K562 (cell line): ENCODE measurements at regions not wholly inside any gene's neighbourhood (a gene's known extent, or its start where the extent isn't known, plus 50 kb on each side); places are given as distances from the start of the nearest gene placed in this dataset.

Experiments used
- ATAC-seq: fragments of 200-7000 bp; cut with Tn5 transposase; 3 replicates; pipeline ENCODE4 v1.9.1; 2020; ENCODE audit warnings: moderate library complexity
- BruUV-seq: library from RNA; stranded (reverse); fragments of 400-500 nt; replicated peaks from 2 replicates; lab custom pipeline; 2021; lab: Mats Ljungman, UMichigan
- CTCF ChIA-PET: fragments of 300-600 bp; formaldehyde crosslinking; extraction: SDS; loops from one replicate; lab custom pipeline; 2021; ENCODE audit warnings: low intra/inter-chr PET ratio; lab: Yijun Ruan, JAX
- POLR2A ChIA-PET: fragments of 300-600, 350-650 bp; sonication (Branson Sonifier 250); formaldehyde crosslinking; extraction: SDS; loops from one replicate; lab custom pipeline; 2021; ENCODE audit warnings: antibody characterized with exemption, inconsistent platforms; lab: Yijun Ruan, JAX
- DNase-seq, 4 experiments: peaks; one replicate each; pipeline versions ENCODE4 v3.0.0 to v3.0.0-alpha.2; 2011 to 2018; ENCODE audit warnings: low spot score in 3 of 4, mixed read lengths in 3 of 4; ENCODE audit errors: extremely low read depth in 1 of 4
- FAIRE-seq: peaks from 2 replicates; lab custom pipeline; 2011; peaks lifted over from hg19 to GRCh38; lab: Jason Lieb, UNC
- H2AFZ ChIP-seq: 2 replicates; pipeline ENCODE4 v1.6.0; 2011; ENCODE audit warnings: low read depth, low read length, control low read depth, inconsistent platforms
- H3K27ac ChIP-seq: fragments of 200-600 bp; 3 replicates; pipeline ENCODE4 v1.8.0; 2011; ENCODE audit warnings: low read depth, mild to moderate bottlenecking, control low read depth, inconsistent platforms, low read length, moderate library complexity, mixed read lengths; ENCODE audit errors: extremely low read depth
- H3K27me3 ChIP-seq, 2 experiments: fragments of 300-600 bp in 1 of 2; 2 replicates in 1 of 2; 3 replicates in 1 of 2; pipeline versions ENCODE4 v1.6.0 to v1.8.0; 2011; ENCODE audit warnings: inconsistent platforms in 2 of 2, low read length in 2 of 2, mild to moderate bottlenecking in 1 of 2, mixed read lengths in 1 of 2, moderate library complexity in 1 of 2; ENCODE audit not compliant: control insufficient read depth in 2 of 2, insufficient read depth in 2 of 2
- H3K36me3 ChIP-seq: fragments of 300-600 bp; 3 replicates; pipeline ENCODE4 v1.8.0; 2011; ENCODE audit warnings: mild to moderate bottlenecking, low read length, inconsistent platforms; ENCODE audit not compliant: control insufficient read depth, insufficient read depth
- H3K4me1 ChIP-seq, 2 experiments: fragments of 200-600 bp in 1 of 2; replicated peaks in 1 of 2; 2 replicates in 1 of 2; 3 replicates in 1 of 2; pipeline versions ENCODE4 v1.5.1 to v1.8.0; 2011; ENCODE audit warnings: inconsistent platforms in 2 of 2, low read length in 2 of 2, mild to moderate bottlenecking in 1 of 2, mixed read lengths in 1 of 2, moderate library complexity in 1 of 2; ENCODE audit not compliant: control insufficient read depth in 2 of 2, insufficient read depth in 2 of 2
- H3K4me2 ChIP-seq: 2 replicates; pipeline ENCODE4 v1.6.1; 2011; ENCODE audit warnings: low read length, control low read depth, inconsistent platforms, mixed read lengths; ENCODE audit not compliant: insufficient read depth
- H3K4me3 ChIP-seq: fragments of 200-600 bp; sonication (generic), shearing (Covaris generic); 2 replicates; pipeline ENCODE4 v1.5.1; 2016; ENCODE audit warnings: control low read depth, inconsistent platforms
- H3K79me2 ChIP-seq: fragments of 200-600 bp; 3 replicates; pipeline ENCODE4 v1.8.0; 2011; ENCODE audit warnings: low read length, inconsistent platforms; ENCODE audit not compliant: control insufficient read depth, insufficient read depth
- H3K9ac ChIP-seq, 2 experiments: 2 replicates each; pipeline versions ENCODE4 v1.6.0 to v1.6.1; 2011; ENCODE audit warnings: low read depth in 2 of 2, low read length in 2 of 2, control low read depth in 1 of 2, inconsistent platforms in 1 of 2, mild to moderate bottlenecking in 1 of 2, mixed read lengths in 1 of 2; ENCODE audit not compliant: insufficient read depth in 1 of 2
- H3K9me1 ChIP-seq: one replicate; pipeline ENCODE4 v1.6.0; 2011; ENCODE audit warnings: inconsistent platforms, mild to moderate bottlenecking, low read length, moderate library complexity; ENCODE audit not compliant: control insufficient read depth, insufficient read depth
- H3K9me3 ChIP-seq: replicated peaks from 2 replicates; pipeline ENCODE4 v1.5.1; 2011; ENCODE audit warnings: low read depth, low read length, inconsistent platforms; ENCODE audit not compliant: control insufficient read depth, insufficient read depth
- H4K20me1 ChIP-seq: replicated peaks from 2 replicates; pipeline ENCODE4 v1.6.1; 2011; ENCODE audit warnings: low read length, inconsistent platforms, mixed read lengths; ENCODE audit not compliant: control insufficient read depth, insufficient read depth
- ATF7 ChIP-seq: fragments of 450-650 bp; IDR thresholded peaks from 2 replicates; pipeline ENCODE4 v1.7.1; 2014; ENCODE audit warnings: mild to moderate bottlenecking, moderate library complexity
- CBFA2T2 ChIP-seq: fragments of 450-650 bp; conservative IDR thresholded peaks from 2 replicates; pipeline ENCODE4 v1.6.1; 2017; ENCODE audit warnings: mild to moderate bottlenecking
- E4F1 ChIP-seq: fragments of 250-450 bp; sonication (Bioruptor Pico); IDR thresholded peaks from 2 replicates; pipeline ENCODE4 v1.5.0; 2021; ENCODE audit warnings: mild to moderate bottlenecking, borderline replicate concordance
- FOXA1 ChIP-seq: fragments of 450-650 bp; IDR thresholded peaks from 2 replicates; pipeline ENCODE4 v1.6.1; 2016; ENCODE audit warnings: mild to moderate bottlenecking, borderline replicate concordance
- GATAD2A ChIP-seq: fragments of 450-650 bp; IDR thresholded peaks from 2 replicates; pipeline ENCODE4 v1.6.1; 2017
- MCM2 ChIP-seq: fragments of 450-650 bp; IDR thresholded peaks from 2 replicates; pipeline ENCODE4 v1.6.1; 2017; ENCODE audit warnings: low read depth, mild to moderate bottlenecking
- NFATC3 ChIP-seq: fragments of 450-650 bp; IDR thresholded peaks from 2 replicates; pipeline ENCODE4 v1.6.1; 2017; ENCODE audit warnings: mild to moderate bottlenecking
- NR0B1 ChIP-seq: fragments of 450-650 bp; IDR thresholded peaks from one replicate; pipeline ENCODE4 v1.6.1; 2018; ENCODE audit warnings: mild to moderate bottlenecking, moderate library complexity; ENCODE audit not compliant: partially characterized antibody
- PHF21A ChIP-seq: fragments of 450-650 bp; IDR thresholded peaks from 2 replicates; pipeline ENCODE4 v1.6.1; 2017; ENCODE audit warnings: low read depth, borderline replicate concordance
- RB1 ChIP-seq: fragments of 450-650 bp; IDR thresholded peaks from 2 replicates; pipeline ENCODE4 v1.6.1; 2017; ENCODE audit warnings: low read depth, mild to moderate bottlenecking
- SRSF9 ChIP-seq: fragments of 200-400 bp; formaldehyde crosslinking; IDR thresholded peaks from 2 replicates; pipeline ENCODE4 v1.6.1; 2017; ENCODE audit warnings: low read depth, low read length, borderline replicate concordance
- STAT5A ChIP-seq: IDR thresholded peaks from 2 replicates; pipeline ENCODE4 v1.6.1; 2012; ENCODE audit warnings: low read length, inconsistent platforms, borderline replicate concordance
- XRCC5 ChIP-seq: fragments of 200-400 bp; formaldehyde crosslinking; IDR thresholded peaks from 2 replicates; pipeline ENCODE4 v1.6.1; 2017; ENCODE audit warnings: low read depth, mild to moderate bottlenecking, low read length
- ZNF134 ChIP-seq: fragments of 250-450 bp; sonication (Bioruptor Pico); conservative IDR thresholded peaks from 2 replicates; pipeline ENCODE4 v1.4.0; 2020
- ZNF512 ChIP-seq: IDR thresholded peaks from 2 replicates; pipeline ENCODE4 v1.6.1; 2016; ENCODE audit warnings: missing genetic modification characterization, missing compliant biosample characterization
- WGBS: fragments of 100-300 bp; shearing (Covaris generic); methylation state at CpG from one replicate; pipeline ENCODE4 v1.1.6; 2016; ENCODE audit warnings: low coverage, mixed read lengths; ENCODE audit not compliant: insufficient coverage; ENCODE audit errors: missing lambda C conversion rate; 5-methylcytosine and 5-hydroxymethylcytosine counted together
- in situ Hi-C: fragments of 300-500 bp; cut with MboI; formaldehyde crosslinking; loops from 4 replicates; pipeline ENCODE4 v1.15.0; 2018; ENCODE audit warnings: inconsistent platforms, mixed read lengths
- intact Hi-C: fragments of 100-400 bp; cut with micrococcal nuclease; formaldehyde crosslinking; loops from 2 replicates; pipeline ENCODE4 v1.14.2; 2022
- TF ChIP-seq, protein P1 (sequence below): fragments of 450-650 bp; IDR thresholded peaks from 2 replicates; pipeline ENCODE4 v1.6.1; 2016; ENCODE audit warnings: low read depth, mild to moderate bottlenecking, moderate library complexity

DNA sequence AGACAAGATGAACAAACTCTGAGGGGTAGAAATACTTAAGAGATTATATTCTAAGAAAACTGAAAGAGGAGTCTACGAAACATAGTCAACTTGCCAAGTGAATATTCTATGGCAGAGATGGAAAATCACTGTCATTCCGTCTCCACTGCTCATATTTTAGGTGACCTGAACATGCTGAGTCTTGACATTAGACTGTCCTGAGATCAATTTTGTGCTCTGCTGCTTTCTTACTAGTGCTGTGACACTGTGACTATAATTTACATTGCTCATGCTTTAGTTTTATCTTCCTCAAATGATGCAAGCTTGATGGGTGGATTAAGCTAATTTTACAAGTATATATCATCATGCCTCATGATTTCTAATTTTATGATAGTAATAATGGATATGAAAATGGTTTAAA is 228.2 kb upstream of the LRFN5 start:
- Histone ChIP-seq H2AFZ (no peak overlapping the region), H3K79me2 (no peaks in the 10 kb centered on the region), H4K20me1 (no peaks in the 10 kb centered on the region), H3K9me3 (no peaks in the 10 kb centered on the region), H3K4me1 (no peaks in the 10 kb centered on the region), H3K4me3 (no peak overlapping the region), H3K4me2 (no peak overlapping the region), H3K9ac (no peak overlapping the region), H3K27ac (no peak overlapping the region), H3K36me3 (no peaks in the 10 kb centered on the region), H3K9me1 (no peaks in the 10 kb centered on the region), H3K27me3 (no peaks in the 10 kb centered on the region)
- CTCF ChIA-PET: no interaction called here
- no TSS peak for BruUV-seq
- POLR2A ChIA-PET: no interaction called here
- WGBS: 0% methylated on average over 1 of the region's 2 CpGs
- DNase-seq: no peak
- FAIRE-seq: no peak
- in situ Hi-C loops (no loop called here), intact Hi-C loops (no loop called here)
- TF ChIP-seq STAT5A (no peak), CBFA2T2 (no peak), NFATC3 (no peak), E4F1 (no peak), RB1 (no peak), SRSF9 (no peak), NR0B1 (no peak), ATF7 (no peak), GATAD2A (no peak), ZNF512 (tag) (no peak), XRCC5 (no peak), ZNF134 (no peak), FOXA1 (no peak), MCM2 (no peak), PHF21A (no peak)
- TF ChIP-seq, protein P1, sequence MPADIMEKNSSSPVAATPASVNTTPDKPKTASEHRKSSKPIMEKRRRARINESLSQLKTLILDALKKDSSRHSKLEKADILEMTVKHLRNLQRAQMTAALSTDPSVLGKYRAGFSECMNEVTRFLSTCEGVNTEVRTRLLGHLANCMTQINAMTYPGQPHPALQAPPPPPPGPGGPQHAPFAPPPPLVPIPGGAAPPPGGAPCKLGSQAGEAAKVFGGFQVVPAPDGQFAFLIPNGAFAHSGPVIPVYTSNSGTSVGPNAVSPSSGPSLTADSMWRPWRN: no peak
- no peak for ATAC-seq
